ENCODE measurements at regions not wholly inside any gene's neighbourhood (a gene's known extent, or its start where the extent isn't known, plus 50 kb on each side); places are given as distances from the start of the nearest gene placed in this dataset.
"Not testable (repeated sequence)": the region's sequence is repeated elsewhere in the genome, so short reads cannot be mapped to it uniquely, and the experiment has no call there.

DNA sequence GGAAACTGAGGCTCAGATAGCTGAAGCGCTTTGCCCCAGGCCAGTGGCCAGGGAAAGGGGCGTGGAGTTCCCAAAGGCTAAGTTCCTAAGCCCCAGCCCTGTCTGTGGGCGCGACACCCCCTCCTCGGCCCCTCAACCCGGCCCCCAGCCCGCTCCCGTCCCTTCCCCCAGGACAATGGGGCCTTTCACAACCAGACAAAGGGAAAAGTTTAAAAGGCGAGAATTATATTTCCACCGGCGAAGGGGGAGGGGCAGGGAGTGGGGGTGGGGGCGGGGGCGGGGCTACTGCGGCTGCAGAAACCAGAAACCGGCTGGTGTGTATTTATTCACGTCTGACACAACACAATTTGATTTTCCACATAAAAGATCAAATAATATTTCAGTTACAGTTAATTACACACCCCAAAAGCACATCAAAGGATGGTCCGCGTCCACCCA, 192.1 kb downstream of the MN1 start:
- H3K27ac ChIP-seq (ENCODE audit: low read depth in 1 of 2, low read length in 1 of 2) = no peak overlapping the region
- peak; percentile 45 to 61 (median 61) for DNase-seq
- no peaks in the 10 kb centered on the region for H3K36me3 ChIP-seq (ENCODE audit: control insufficient read depth in 4 of 4, insufficient read depth in 4 of 4, low read length in 4 of 4)

DNA sequence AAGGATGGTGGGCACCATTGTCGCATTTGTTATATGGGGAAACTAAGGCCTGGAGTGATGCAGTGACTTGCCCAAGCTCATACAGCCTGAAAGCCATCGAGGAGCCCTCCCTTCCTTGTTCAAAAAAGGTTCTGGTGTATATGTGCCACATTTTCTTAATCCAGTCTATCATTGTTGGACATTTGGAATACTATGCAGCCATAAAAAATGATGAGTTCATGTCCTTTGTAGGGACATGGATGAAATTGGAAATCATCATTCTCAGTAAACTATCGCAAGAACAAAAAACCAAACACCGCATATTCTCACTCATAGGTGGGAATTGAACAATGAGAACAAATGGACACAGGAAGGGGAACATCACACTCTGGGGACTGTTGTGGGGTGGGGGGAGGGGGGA, 191.4 kb downstream of the MN1 start:
- not testable (repeated sequence) for H3K9ac ChIP-seq (ENCODE audit: insufficient read depth in 1 of 2, low read length in 2 of 2); H3K9me3 ChIP-seq (ENCODE audit: control insufficient read depth in 4 of 4, insufficient read depth in 3 of 4, low read length in 3 of 4); H3K27ac ChIP-seq (ENCODE audit: low read depth in 1 of 2, low read length in 1 of 2); H3K4me1 ChIP-seq (ENCODE audit: control insufficient read depth in 5 of 5, insufficient read depth in 5 of 5, low read length in 5 of 5); ATAC-seq (ENCODE audit: insufficient read depth, low FRiP score); DNase-seq; H3K36me3 ChIP-seq (ENCODE audit: control insufficient read depth in 4 of 4, insufficient read depth in 4 of 4, low read length in 4 of 4); H3K4me3 ChIP-seq
- H3K27me3 ChIP-seq (ENCODE audit: control insufficient read depth in 3 of 3, insufficient read depth in 3 of 3, low read length in 2 of 3) = peaks cover 0 to 14% (median 12%) of the 10 kb centered on the region in 3 donors
- WGBS, 2 donors = 91 to 95% methylated on average over 2 to 3 of the region's 4 CpGs

More for the DNA sequence above, 192.1 kb downstream of the MN1 start:
- H3K4me1 ChIP-seq (ENCODE audit: control insufficient read depth in 5 of 5, insufficient read depth in 5 of 5, low read length in 5 of 5) = peaks cover 0 to 2% (median 0%) of the 10 kb centered on the region in 5 donors
- H3K9me3 ChIP-seq (ENCODE audit: control insufficient read depth in 4 of 4, insufficient read depth in 3 of 4, low read length in 3 of 4) = peaks cover 0 to 9% (median under 1%) of the 10 kb centered on the region in 4 donors
- TF ChIP-seq, protein P1, sequence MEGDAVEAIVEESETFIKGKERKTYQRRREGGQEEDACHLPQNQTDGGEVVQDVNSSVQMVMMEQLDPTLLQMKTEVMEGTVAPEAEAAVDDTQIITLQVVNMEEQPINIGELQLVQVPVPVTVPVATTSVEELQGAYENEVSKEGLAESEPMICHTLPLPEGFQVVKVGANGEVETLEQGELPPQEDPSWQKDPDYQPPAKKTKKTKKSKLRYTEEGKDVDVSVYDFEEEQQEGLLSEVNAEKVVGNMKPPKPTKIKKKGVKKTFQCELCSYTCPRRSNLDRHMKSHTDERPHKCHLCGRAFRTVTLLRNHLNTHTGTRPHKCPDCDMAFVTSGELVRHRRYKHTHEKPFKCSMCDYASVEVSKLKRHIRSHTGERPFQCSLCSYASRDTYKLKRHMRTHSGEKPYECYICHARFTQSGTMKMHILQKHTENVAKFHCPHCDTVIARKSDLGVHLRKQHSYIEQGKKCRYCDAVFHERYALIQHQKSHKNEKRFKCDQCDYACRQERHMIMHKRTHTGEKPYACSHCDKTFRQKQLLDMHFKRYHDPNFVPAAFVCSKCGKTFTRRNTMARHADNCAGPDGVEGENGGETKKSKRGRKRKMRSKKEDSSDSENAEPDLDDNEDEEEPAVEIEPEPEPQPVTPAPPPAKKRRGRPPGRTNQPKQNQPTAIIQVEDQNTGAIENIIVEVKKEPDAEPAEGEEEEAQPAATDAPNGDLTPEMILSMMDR (IDR thresholded peaks at IDR 0.05; ENCODE audit: control extremely low read depth, extremely low read depth) = no peak
- peaks cover 0 to 10% (median 7%) of the 10 kb centered on the region in 3 donors for H3K27me3 ChIP-seq (ENCODE audit: control insufficient read depth in 3 of 3, insufficient read depth in 3 of 3, low read length in 2 of 3)
- H3K4me3 ChIP-seq = no peak overlapping the region
- no peak for ATAC-seq (ENCODE audit: insufficient read depth, low FRiP score)
- 58 to 67% methylated on average over 18 of the region's 18 CpGs for WGBS, 2 donors
- H3K9ac ChIP-seq (ENCODE audit: insufficient read depth in 1 of 2, low read length in 2 of 2) = no peak overlapping the region

DNA sequence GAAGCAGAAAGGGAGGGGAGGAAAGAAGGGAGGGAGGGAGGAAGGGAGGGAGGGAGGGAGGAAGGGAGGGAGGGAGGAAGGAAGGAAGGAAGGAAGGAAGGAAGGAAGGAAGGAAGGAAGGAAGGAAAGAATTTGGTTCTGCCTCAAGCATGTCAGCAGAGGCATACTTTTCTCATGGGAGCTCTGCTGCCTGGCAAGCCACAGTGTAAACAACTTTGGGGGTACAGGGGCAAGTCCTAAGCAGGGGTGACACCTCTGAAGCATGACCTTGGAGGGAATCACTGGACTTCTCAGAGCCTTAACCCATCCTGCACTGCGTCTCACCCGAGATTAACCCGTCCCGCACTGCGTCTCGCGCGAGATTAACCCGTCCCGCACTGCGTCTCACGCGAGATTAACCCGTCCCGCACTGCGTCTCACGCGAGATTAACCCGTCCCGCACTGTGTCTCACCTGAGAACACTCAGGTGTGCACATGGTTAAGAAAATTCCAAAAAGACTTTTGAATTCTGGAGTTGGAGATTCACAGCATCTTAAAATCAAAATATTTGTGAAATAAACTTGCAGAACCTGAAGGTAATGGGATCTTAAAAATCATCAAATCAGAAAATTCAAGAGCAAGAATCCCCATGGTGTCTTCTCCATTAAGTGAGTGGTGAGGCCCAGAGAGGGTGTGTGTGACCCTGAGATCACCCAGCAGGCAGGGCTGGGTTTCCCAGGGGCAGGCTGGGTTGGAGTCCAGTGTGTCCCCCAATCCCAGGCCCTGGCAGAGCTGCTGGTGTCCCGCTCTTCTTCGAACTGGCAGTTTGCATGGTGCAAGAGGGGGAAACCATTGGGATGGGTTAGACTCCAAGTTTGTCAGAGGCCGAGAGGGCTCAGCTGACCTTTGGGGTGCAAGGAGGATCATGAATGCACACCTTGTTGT, 190.4 kb downstream of the MN1 start:
- H3K4me3 ChIP-seq = no peak overlapping the region
- 88 to 93% methylated on average over 23 of the region's 23 CpGs for WGBS, 2 donors
- H3K27ac ChIP-seq (ENCODE audit: low read depth in 1 of 2, low read length in 1 of 2) = no peak overlapping the region
- H3K27me3 ChIP-seq (ENCODE audit: control insufficient read depth in 3 of 3, insufficient read depth in 3 of 3, low read length in 2 of 3) = peaks cover 0 to 18% (median 12%) of the 10 kb centered on the region in 3 donors
- H3K36me3 ChIP-seq (ENCODE audit: control insufficient read depth in 4 of 4, insufficient read depth in 4 of 4, low read length in 4 of 4) = no peaks in the 10 kb centered on the region
- peaks cover 0 to 4% (median 0%) of the 10 kb centered on the region in 4 donors for H3K9me3 ChIP-seq (ENCODE audit: control insufficient read depth in 4 of 4, insufficient read depth in 3 of 4, low read length in 3 of 4)
- peaks cover 0 to 2% (median 0%) of the 10 kb centered on the region in 5 donors for H3K4me1 ChIP-seq (ENCODE audit: control insufficient read depth in 5 of 5, insufficient read depth in 5 of 5, low read length in 5 of 5)
- no peak overlapping the region for H3K9ac ChIP-seq (ENCODE audit: insufficient read depth in 1 of 2, low read length in 2 of 2)
- DNase-seq (no peak), ATAC-seq (ENCODE audit: insufficient read depth, low FRiP score) (no peak)
- TF ChIP-seq, protein P1 (IDR thresholded peaks at IDR 0.05; ENCODE audit: control extremely low read depth, extremely low read depth) = no peak

DNA sequence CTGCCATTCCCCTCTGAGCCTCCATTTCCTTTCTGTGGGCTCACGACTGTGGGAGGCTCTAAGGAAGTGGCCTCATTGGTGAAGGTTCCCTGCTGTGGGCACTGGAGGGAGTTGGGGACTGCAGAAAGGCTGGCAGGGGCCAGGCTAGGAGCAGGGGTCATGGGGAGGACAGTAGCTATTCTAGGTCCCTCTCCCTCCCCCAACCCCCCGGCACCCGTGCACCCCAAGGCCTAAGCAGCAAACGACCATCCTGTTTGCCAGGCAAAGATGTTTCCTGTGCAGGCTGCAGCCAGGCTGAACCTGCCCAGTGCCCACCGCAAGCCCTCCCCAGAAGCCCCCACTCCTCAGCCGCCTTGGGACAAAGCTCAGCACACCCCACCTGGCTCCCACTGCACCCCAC, 189.4 kb downstream of the MN1 start:
- no peak for DNase-seq
- peaks cover 0 to 4% (median 0%) of the 10 kb centered on the region in 4 donors for H3K9me3 ChIP-seq (ENCODE audit: control insufficient read depth in 4 of 4, insufficient read depth in 3 of 4, low read length in 3 of 4)
- H3K4me3 ChIP-seq = no peak overlapping the region
- no peak for ATAC-seq (ENCODE audit: insufficient read depth, low FRiP score)
- 31 to 39% methylated on average over 5 to 6 of the region's 6 CpGs for WGBS, 2 donors
- no peaks in the 10 kb centered on the region for H3K36me3 ChIP-seq (ENCODE audit: control insufficient read depth in 4 of 4, insufficient read depth in 4 of 4, low read length in 4 of 4)
- H3K4me1 ChIP-seq (ENCODE audit: control insufficient read depth in 5 of 5, insufficient read depth in 5 of 5, low read length in 5 of 5) = peaks cover 0 to 2% (median 0%) of the 10 kb centered on the region in 5 donors
- H3K9ac ChIP-seq (ENCODE audit: insufficient read depth in 1 of 2, low read length in 2 of 2) = no peak overlapping the region
- TF ChIP-seq, protein P1 (IDR thresholded peaks at IDR 0.05; ENCODE audit: control extremely low read depth, extremely low read depth) = no peak
- no peak overlapping the region for H3K27ac ChIP-seq (ENCODE audit: low read depth in 1 of 2, low read length in 1 of 2)
- peaks cover 0 to 18% (median 12%) of the 10 kb centered on the region in 3 donors for H3K27me3 ChIP-seq (ENCODE audit: control insufficient read depth in 3 of 3, insufficient read depth in 3 of 3, low read length in 2 of 3)

Data from lung (tissue), 11 donors.